ENCODE measurements at regions not wholly inside any gene's neighbourhood (a gene's known extent, or its start where the extent isn't known, plus 50 kb on each side); places are given as distances from the start of the nearest gene placed in this dataset.

GRCh38 chr16:73306901-73307413 lies 259.0 kb upstream of the ZFHX3 start:
- Histone ChIP-seq H3K27ac (ENCODE audit: low read depth, low read length) (no peak overlapping the region), H3K9me3 (ENCODE audit: low read depth, low read length) (no peaks in the 10 kb centered on the region), H3K36me3 (ENCODE audit: insufficient read depth, low read length) (no peaks in the 10 kb centered on the region), H3K79me2 (ENCODE audit: insufficient read depth, low read length) (no peaks in the 10 kb centered on the region), H3K4me1 (ENCODE audit: insufficient read depth, low read length) (no peaks in the 10 kb centered on the region), H4K20me1 (ENCODE audit: insufficient read depth, low read length) (no peaks in the 10 kb centered on the region), H2AFZ (ENCODE audit: low read length) (no peak overlapping the region), H3K27me3 (ENCODE audit: insufficient read depth, low read length) (no peaks in the 10 kb centered on the region), H3K4me2 (ENCODE audit: insufficient read depth, low read length) (no peak overlapping the region), H3K4me3 (ENCODE audit: insufficient read depth, low read length) (no peak overlapping the region)
- TF ChIP-seq CTCF (IDR thresholded peaks at IDR 0.05; ENCODE audit: extremely low read depth, low read depth, low read length): no peak
- DNase-seq (ENCODE audit: insufficient read length, low spot score, missing footprints): no peak

- no peaks in the 10 kb centered on the region for H3K4me1 ChIP-seq (ENCODE audit: insufficient read depth, low read length)
- no peak for TF ChIP-seq CTCF (IDR thresholded peaks at IDR 0.05; ENCODE audit: extremely low read depth, low read depth, low read length)
- no peak overlapping the region for H3K4me3 ChIP-seq (ENCODE audit: insufficient read depth, low read length)
- no peak overlapping the region for H3K4me2 ChIP-seq (ENCODE audit: insufficient read depth, low read length)
- H3K27me3 ChIP-seq (ENCODE audit: insufficient read depth, low read length): no peaks in the 10 kb centered on the region
- H4K20me1 ChIP-seq (ENCODE audit: insufficient read depth, low read length): no peaks in the 10 kb centered on the region
- no peaks in the 10 kb centered on the region for H3K36me3 ChIP-seq (ENCODE audit: insufficient read depth, low read length)
- no peak for DNase-seq (ENCODE audit: insufficient read length, low spot score, missing footprints)
- H2AFZ ChIP-seq (ENCODE audit: low read length): no peak overlapping the region
- no peak overlapping the region for H3K27ac ChIP-seq (ENCODE audit: low read depth, low read length)
- no peaks in the 10 kb centered on the region for H3K79me2 ChIP-seq (ENCODE audit: insufficient read depth, low read length)
- H3K9me3 ChIP-seq (ENCODE audit: low read depth, low read length): no peaks in the 10 kb centered on the region
These were observed 256.3 kb upstream of the ZFHX3 start for GRCh38 chr16:73304008-73304774.

GRCh38 chr16:73302942-73303341 lies 255.0 kb upstream of the ZFHX3 start:
- DNase-seq (ENCODE audit: insufficient read length, low spot score, missing footprints): no peak
- TF ChIP-seq CTCF (IDR thresholded peaks at IDR 0.05; ENCODE audit: extremely low read depth, low read depth, low read length): no peak
- Histone ChIP-seq H3K36me3 (ENCODE audit: insufficient read depth, low read length) (no peaks in the 10 kb centered on the region), H3K9me3 (ENCODE audit: low read depth, low read length) (no peaks in the 10 kb centered on the region), H3K4me2 (ENCODE audit: insufficient read depth, low read length) (no peak overlapping the region), H2AFZ (ENCODE audit: low read length) (no peak overlapping the region), H3K27ac (ENCODE audit: low read depth, low read length) (no peak overlapping the region), H4K20me1 (ENCODE audit: insufficient read depth, low read length) (no peaks in the 10 kb centered on the region), H3K4me1 (ENCODE audit: insufficient read depth, low read length) (no peaks in the 10 kb centered on the region), H3K27me3 (ENCODE audit: insufficient read depth, low read length) (no peaks in the 10 kb centered on the region), H3K79me2 (ENCODE audit: insufficient read depth, low read length) (no peaks in the 10 kb centered on the region), H3K4me3 (ENCODE audit: insufficient read depth, low read length) (no peak overlapping the region)

- Histone ChIP-seq H2AFZ (ENCODE audit: low read length) (no peak overlapping the region), H3K4me1 (ENCODE audit: insufficient read depth, low read length) (no peaks in the 10 kb centered on the region), H3K27me3 (ENCODE audit: insufficient read depth, low read length) (no peaks in the 10 kb centered on the region), H3K4me3 (ENCODE audit: insufficient read depth, low read length) (no peak overlapping the region), H3K27ac (ENCODE audit: low read depth, low read length) (no peak overlapping the region), H3K9me3 (ENCODE audit: low read depth, low read length) (no peaks in the 10 kb centered on the region), H4K20me1 (ENCODE audit: insufficient read depth, low read length) (no peaks in the 10 kb centered on the region), H3K4me2 (ENCODE audit: insufficient read depth, low read length) (no peak overlapping the region), H3K79me2 (ENCODE audit: insufficient read depth, low read length) (no peaks in the 10 kb centered on the region), H3K36me3 (ENCODE audit: insufficient read depth, low read length) (no peaks in the 10 kb centered on the region)
- no peak for TF ChIP-seq CTCF (IDR thresholded peaks at IDR 0.05; ENCODE audit: extremely low read depth, low read depth, low read length)
- peak; percentile 27 for DNase-seq (ENCODE audit: insufficient read length, low spot score, missing footprints)
These were observed 254.1 kb upstream of the ZFHX3 start for GRCh38 chr16:73301984-73302383.
